HG03342 (cell line): ENCODE measurements at regions not wholly inside any gene's neighbourhood (a gene's known extent, or its start where the extent isn't known, plus 50 kb on each side); places are given as distances from the start of the nearest gene placed in this dataset.
"Not testable (repeated sequence)": the region's sequence is repeated elsewhere in the genome, so short reads cannot be mapped to it uniquely, and the experiment has no call there.

Experiments used
- ATAC-seq: cut with Tn5 transposase; IDR thresholded peaks from one replicate; pipeline ENCODE4 v1.9.1; 2021; ENCODE audit warnings: mild to moderate bottlenecking, moderate library complexity; ENCODE audit not compliant: unreplicated experiment

GRCh38 chr7:34330308-34330707, 327.7 kb upstream of the NPSR1 start:
- ATAC-seq: no peak

GRCh38 chr7:34331102-34331501, 326.9 kb upstream of the NPSR1 start:
- ATAC-seq: no peak

- no peak for ATAC-seq
These were observed 326.0 kb upstream of the NPSR1 start for GRCh38 chr7:34332006-34332405.

GRCh38 chr7:34333184-34333583, 324.8 kb upstream of the NPSR1 start:
- ATAC-seq: no peak

GRCh38 chr7:34333925-34334324, 324.1 kb upstream of the NPSR1 start:
- no peak for ATAC-seq

GRCh38 chr7:34337163-34337562, 320.9 kb upstream of the NPSR1 start:
- ATAC-seq: no peak

GRCh38 chr7:34338961-34339526, 319.0 kb upstream of the NPSR1 start:
- no peak for ATAC-seq

- no peak for ATAC-seq
These were observed 316.7 kb upstream of the NPSR1 start for GRCh38 chr7:34341326-34341725.

- ATAC-seq: no peak
These were observed 315.6 kb upstream of the NPSR1 start for GRCh38 chr7:34342387-34342786.

GRCh38 chr7:34343667-34344066, 314.4 kb upstream of the NPSR1 start:
- no peak for ATAC-seq

- ATAC-seq: no peak
These were observed 304.0 kb upstream of the NPSR1 start for GRCh38 chr7:34354011-34354410.

- ATAC-seq: no peak
These were observed 303.1 kb upstream of the NPSR1 start for GRCh38 chr7:34354899-34355298.

- no peak for ATAC-seq
These were observed 300.9 kb upstream of the NPSR1 start for GRCh38 chr7:34357068-34357467.

GRCh38 chr7:34357946-34358345, 300.1 kb upstream of the NPSR1 start:
- ATAC-seq: no peak

- ATAC-seq: not testable (repeated sequence)
These were observed 299.4 kb upstream of the NPSR1 start for GRCh38 chr7:34358578-34358977.

GRCh38 chr7:34361663-34362250, 296.3 kb upstream of the NPSR1 start:
- ATAC-seq: no peak

- no peak for ATAC-seq
These were observed 295.4 kb upstream of the NPSR1 start for GRCh38 chr7:34362621-34363020.

- ATAC-seq: no peak
These were observed 293.9 kb upstream of the NPSR1 start for GRCh38 chr7:34364130-34364529.

GRCh38 chr7:34365011-34365410, 293.0 kb upstream of the NPSR1 start:
- no peak for ATAC-seq

GRCh38 chr7:34365611-34366010, 292.4 kb upstream of the NPSR1 start:
- no peak for ATAC-seq

- ATAC-seq: no peak
These were observed 286.1 kb upstream of the NPSR1 start for GRCh38 chr7:34371922-34372321.

GRCh38 chr7:34373940-34374339, 284.1 kb upstream of the NPSR1 start:
- ATAC-seq: no peak
